B cell (primary cell): ENCODE measurements at regions not wholly inside any gene's neighbourhood (a gene's known extent, or its start where the extent isn't known, plus 50 kb on each side); places are given as distances from the start of the nearest gene placed in this dataset.

Source experiments
- EZH2 ChIP-seq: IDR thresholded peaks from 2 replicates; pipeline ENCODE4 v1.6.1; 2012; ENCODE audit warnings: borderline replicate concordance, low read depth, mild to moderate bottlenecking, moderate library complexity, low read length; ENCODE audit not compliant: insufficient read depth, poor library complexity, severe bottlenecking
- TF ChIP-seq, protein P1 (sequence below): fragments of 200-600 bp; IDR thresholded peaks from one replicate; pipeline ENCODE4 v1.8.0; 2022; ENCODE audit warnings: antibody characterized with exemption, mild to moderate bottlenecking

DNA sequence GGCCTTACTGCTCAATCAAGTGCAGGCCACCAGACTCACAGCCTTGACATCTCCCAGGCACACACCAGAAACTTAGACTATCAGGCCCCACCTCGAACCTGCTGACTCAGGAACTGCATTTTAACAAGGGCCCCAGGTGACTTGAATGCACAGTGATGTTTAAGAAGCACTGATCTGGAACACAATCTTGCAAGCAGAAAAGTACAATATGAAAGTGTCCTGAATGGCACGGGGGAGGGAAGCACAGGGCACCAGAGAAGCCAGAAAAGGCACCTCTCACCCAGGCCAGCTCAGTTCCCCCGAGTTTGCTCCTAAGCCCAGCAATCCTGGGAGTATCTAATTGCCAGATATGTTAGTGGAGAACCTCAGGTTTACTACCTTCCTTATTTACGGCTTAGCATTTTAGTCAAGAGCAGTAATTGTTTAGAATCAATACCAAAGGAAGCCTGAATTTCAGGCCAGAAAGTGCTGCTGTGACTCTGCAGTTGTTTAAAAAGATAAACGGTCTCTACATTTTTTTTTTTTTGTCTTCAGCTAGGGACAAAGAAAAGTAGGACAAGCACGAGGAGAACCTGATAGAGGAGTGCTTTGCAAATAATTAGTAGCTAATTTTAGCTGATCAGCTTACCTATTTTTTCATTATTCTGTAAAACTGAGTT is 50.9 kb upstream of the CDC42BPA start:
- TF ChIP-seq, protein P1, sequence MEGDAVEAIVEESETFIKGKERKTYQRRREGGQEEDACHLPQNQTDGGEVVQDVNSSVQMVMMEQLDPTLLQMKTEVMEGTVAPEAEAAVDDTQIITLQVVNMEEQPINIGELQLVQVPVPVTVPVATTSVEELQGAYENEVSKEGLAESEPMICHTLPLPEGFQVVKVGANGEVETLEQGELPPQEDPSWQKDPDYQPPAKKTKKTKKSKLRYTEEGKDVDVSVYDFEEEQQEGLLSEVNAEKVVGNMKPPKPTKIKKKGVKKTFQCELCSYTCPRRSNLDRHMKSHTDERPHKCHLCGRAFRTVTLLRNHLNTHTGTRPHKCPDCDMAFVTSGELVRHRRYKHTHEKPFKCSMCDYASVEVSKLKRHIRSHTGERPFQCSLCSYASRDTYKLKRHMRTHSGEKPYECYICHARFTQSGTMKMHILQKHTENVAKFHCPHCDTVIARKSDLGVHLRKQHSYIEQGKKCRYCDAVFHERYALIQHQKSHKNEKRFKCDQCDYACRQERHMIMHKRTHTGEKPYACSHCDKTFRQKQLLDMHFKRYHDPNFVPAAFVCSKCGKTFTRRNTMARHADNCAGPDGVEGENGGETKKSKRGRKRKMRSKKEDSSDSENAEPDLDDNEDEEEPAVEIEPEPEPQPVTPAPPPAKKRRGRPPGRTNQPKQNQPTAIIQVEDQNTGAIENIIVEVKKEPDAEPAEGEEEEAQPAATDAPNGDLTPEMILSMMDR = no peak
- no peak for TF ChIP-seq EZH2
